GM12878 (cell line): ENCODE measurements at regions not wholly inside any gene's neighbourhood (a gene's known extent, or its start where the extent isn't known, plus 50 kb on each side); places are given as distances from the start of the nearest gene placed in this dataset.

Source experiments
- ATAC-seq: fragments of 200-7000 bp; cut with Tn5 transposase; 3 replicates; pipeline ENCODE4 v1.9.1; 2020; ENCODE audit warnings: mild to moderate bottlenecking, moderate library complexity
- BruUV-seq: library from RNA; stranded (reverse); fragments of 400-500 nt; replicated peaks from 2 replicates; lab custom pipeline; 2021; lab: Mats Ljungman, UMichigan
- CTCF ChIA-PET: fragments of 300-600 bp; sonication (Branson Sonifier 250); formaldehyde crosslinking; extraction: SDS; loops from one replicate; lab custom pipeline; 2021; ENCODE audit warnings: inconsistent platforms; lab: Yijun Ruan, JAX
- POLR2A ChIA-PET: fragments of 350-600 bp; formaldehyde crosslinking; extraction: SDS; loops from one replicate; lab custom pipeline; 2021; ENCODE audit warnings: inconsistent platforms; lab: Charles Lee
- RAD21 ChIA-PET: fragments of 300-600 bp; sonication (Branson Sonifier 250); formaldehyde crosslinking; loops from one replicate; lab custom pipeline; 2023; ENCODE audit warnings: antibody characterized with exemption; ENCODE audit not compliant: unreplicated experiment; lab: Charles Lee
- SMC1A ChIA-PET: fragments of 300-600 bp; sonication (Branson Sonifier 250); formaldehyde crosslinking; loops from one replicate; lab custom pipeline; 2023; ENCODE audit not compliant: unreplicated experiment, uncharacterized antibody; lab: Charles Lee
- DNase-seq: peaks from one replicate; pipeline ENCODE4 v3.0.0-alpha.2; 2011; ENCODE audit warnings: low read depth, low spot score
- FAIRE-seq: peaks from 3 replicates; lab custom pipeline; 2011; peaks lifted over from hg19 to GRCh38; lab: Jason Lieb, UNC
- H2AFZ ChIP-seq: 2 replicates; pipeline ENCODE4 v1.6.0; 2011; ENCODE audit warnings: low read depth, low read length, control low read depth; ENCODE audit not compliant: control insufficient read depth
- H3K27ac ChIP-seq: 2 replicates; pipeline ENCODE4 v1.5.1; 2011; ENCODE audit warnings: control low read depth; ENCODE audit not compliant: control insufficient read depth, insufficient read depth
- H3K27me3 ChIP-seq, 2 experiments: replicated peaks in 1 of 2; 2 replicates each; pipeline versions ENCODE4 v1.6.0 to v1.6.1; 2011; ENCODE audit warnings: low read length in 1 of 2; ENCODE audit not compliant: control insufficient read depth in 2 of 2, insufficient read depth in 2 of 2
- H3K36me3 ChIP-seq, 2 experiments: 2 replicates each; pipeline ENCODE4 v1.5.1; 2011; ENCODE audit warnings: low read length in 1 of 2; ENCODE audit not compliant: control insufficient read depth in 2 of 2, insufficient read depth in 2 of 2
- H3K4me1 ChIP-seq: 2 replicates; pipeline ENCODE4 v1.6.1; 2011; ENCODE audit warnings: mild to moderate bottlenecking, low read length, moderate library complexity, mixed read lengths; ENCODE audit not compliant: control insufficient read depth, insufficient read depth
- H3K4me2 ChIP-seq: 2 replicates; pipeline ENCODE4 v1.6.0; 2011; ENCODE audit warnings: control low read depth; ENCODE audit not compliant: control insufficient read depth, insufficient read depth
- H3K4me3 ChIP-seq: fragments of 200-600 bp; sonication (generic); 2 replicates; pipeline ENCODE4 v1.5.1; 2016
- H3K79me2 ChIP-seq: 2 replicates; pipeline ENCODE4 v1.6.0; 2011; ENCODE audit warnings: low read length; ENCODE audit not compliant: control insufficient read depth, insufficient read depth
- H3K9ac ChIP-seq: 2 replicates; pipeline ENCODE4 v1.8.0; 2011; ENCODE audit warnings: low read length, control low read depth, mixed read lengths; ENCODE audit not compliant: control insufficient read depth, insufficient read depth
- H3K9me3 ChIP-seq: replicated peaks from 3 replicates; pipeline ENCODE4 v1.5.1; 2011; ENCODE audit warnings: mild to moderate bottlenecking, low read length; ENCODE audit not compliant: control insufficient read depth, insufficient read depth
- H4K20me1 ChIP-seq: 2 replicates; pipeline ENCODE4 v1.6.0; 2011; ENCODE audit not compliant: control insufficient read depth, insufficient read depth
- CHD2 ChIP-seq: IDR thresholded peaks from 2 replicates; pipeline ENCODE4 v1.6.1; 2011; ENCODE audit warnings: low read depth, low read length, improper control_type of control experiment, borderline replicate concordance
- CREM ChIP-seq: IDR thresholded peaks from 2 replicates; pipeline ENCODE4 v1.6.1; 2014; ENCODE audit warnings: antibody characterized with exemption, low read depth
- ESRRA ChIP-seq: IDR thresholded peaks from 2 replicates; pipeline ENCODE4 v1.6.1; 2012; ENCODE audit warnings: mild to moderate bottlenecking, low read length, improper control_type of control experiment
- HSF1 ChIP-seq: fragments of 150-350 bp; IDR thresholded peaks from 2 replicates; pipeline ENCODE4 v1.6.1; 2014; ENCODE audit warnings: mild to moderate bottlenecking, low read depth, low read length
- MTA2 ChIP-seq: fragments of 450-650 bp; IDR thresholded peaks from 2 replicates; pipeline ENCODE4 v1.6.1; 2016; ENCODE audit warnings: low read depth, mild to moderate bottlenecking, moderate library complexity
- POLR2AphosphoS5 ChIP-seq: IDR thresholded peaks from 2 replicates; pipeline ENCODE4 v1.6.1; 2011; ENCODE audit warnings: mild to moderate bottlenecking, low read length, inconsistent platforms
- POU2F2 ChIP-seq: IDR thresholded peaks from 3 replicates; pipeline ENCODE4 v1.6.1; 2011; ENCODE audit warnings: low read depth, mild to moderate bottlenecking, low read length, borderline replicate concordance
- SP1 ChIP-seq: IDR thresholded peaks from one replicate; pipeline ENCODE4 v1.6.1; 2011; ENCODE audit warnings: low read depth, low read length
- SPI1 ChIP-seq: IDR thresholded peaks from 2 replicates; pipeline ENCODE4 v1.6.1; 2011; ENCODE audit warnings: low read depth, mild to moderate bottlenecking, low read length, moderate library complexity, borderline replicate concordance; ENCODE audit not compliant: insufficient read depth
- SREBF2 ChIP-seq: IDR thresholded peaks from 2 replicates; pipeline ENCODE4 v1.6.1; 2012; ENCODE audit warnings: mild to moderate bottlenecking, low read length
- STAT1 ChIP-seq: fragments of 450-650 bp; conservative IDR thresholded peaks from 2 replicates; pipeline ENCODE4 v1.6.1; 2014; ENCODE audit warnings: antibody characterized with exemption, mild to moderate bottlenecking
- TCF12 ChIP-seq: IDR thresholded peaks from 2 replicates; pipeline ENCODE4 v1.6.1; 2011; ENCODE audit warnings: low read depth, mild to moderate bottlenecking, low read length
- WGBS: methylation state at CpG from one replicate; pipeline ENCODE4 v1.1.6; 2016; ENCODE audit warnings: low lambda C conversion rate; ENCODE audit not compliant: insufficient replicate concordance, insufficient coverage; ENCODE audit errors: missing lambda C conversion rate; 5-methylcytosine and 5-hydroxymethylcytosine counted together
- in situ Hi-C: fragments of 300-500 bp; cut with MboI; formaldehyde crosslinking; loops from 9 replicates; pipeline ENCODE4 v1.14.3; 2018; ENCODE audit warnings: mixed read lengths
- intact Hi-C: fragments of 100-400 bp; cut with micrococcal nuclease; formaldehyde crosslinking; loops from one replicate; pipeline ENCODE4 v1.14.2; 2022; ENCODE audit not compliant: unreplicated experiment
- TF ChIP-seq, protein P1 (sequence below): IDR thresholded peaks from 2 replicates; pipeline ENCODE4 v1.6.1; 2012; ENCODE audit warnings: improper control_type of control experiment, low read depth, low read length; ENCODE audit not compliant: insufficient replicate concordance
- TF ChIP-seq, protein P2 (sequence below): fragments of 450-650 bp; IDR thresholded peaks from 2 replicates; pipeline ENCODE4 v1.6.1; 2018; ENCODE audit warnings: mild to moderate bottlenecking, low read depth, moderate library complexity; ENCODE audit not compliant: partially characterized antibody

GRCh38 chr17:17419631-17420030, 57.2 kb upstream of the MED9 start:
- SMC1A ChIA-PET: no interaction called here
- H3K27ac ChIP-seq: no peak overlapping the region
- no peaks in the 10 kb centered on the region for H3K27me3 ChIP-seq
- in situ Hi-C loops (no loop called here), intact Hi-C loops (no loop called here)
- H3K79me2 ChIP-seq: no peaks in the 10 kb centered on the region
- no peak overlapping the region for H3K4me3 ChIP-seq
- no TSS peak for BruUV-seq
- H3K9me3 ChIP-seq: peaks cover 2% of the 10 kb centered on the region; the same call in 1 of the 3 replicates
- no peaks in the 10 kb centered on the region for H4K20me1 ChIP-seq
- H3K4me1 ChIP-seq: no peaks in the 10 kb centered on the region
- ATAC-seq (no peak), FAIRE-seq (no peak), DNase-seq (no peak)
- no peak overlapping the region for H3K9ac ChIP-seq
- H2AFZ ChIP-seq: no peak overlapping the region
- RAD21 ChIA-PET: no interaction called here
- POLR2A ChIA-PET: no interaction called here
- no peak overlapping the region for H3K4me2 ChIP-seq
- H3K36me3 ChIP-seq: no peaks in the 10 kb centered on the region
- 11% methylated on average over 4 of the region's 4 CpGs for WGBS
- CTCF ChIA-PET: no interaction called here
- TF ChIP-seq HSF1 (no peak), POU2F2 (no peak), SREBF2 (no peak), CHD2 (no peak), SPI1 (no peak), ESRRA (no peak), STAT1 (no peak), SP1 (no peak), MTA2 (no peak), TCF12 (no peak), CREM (no peak), POLR2AphosphoS5 (no peak)
- TF ChIP-seq, protein P1, sequence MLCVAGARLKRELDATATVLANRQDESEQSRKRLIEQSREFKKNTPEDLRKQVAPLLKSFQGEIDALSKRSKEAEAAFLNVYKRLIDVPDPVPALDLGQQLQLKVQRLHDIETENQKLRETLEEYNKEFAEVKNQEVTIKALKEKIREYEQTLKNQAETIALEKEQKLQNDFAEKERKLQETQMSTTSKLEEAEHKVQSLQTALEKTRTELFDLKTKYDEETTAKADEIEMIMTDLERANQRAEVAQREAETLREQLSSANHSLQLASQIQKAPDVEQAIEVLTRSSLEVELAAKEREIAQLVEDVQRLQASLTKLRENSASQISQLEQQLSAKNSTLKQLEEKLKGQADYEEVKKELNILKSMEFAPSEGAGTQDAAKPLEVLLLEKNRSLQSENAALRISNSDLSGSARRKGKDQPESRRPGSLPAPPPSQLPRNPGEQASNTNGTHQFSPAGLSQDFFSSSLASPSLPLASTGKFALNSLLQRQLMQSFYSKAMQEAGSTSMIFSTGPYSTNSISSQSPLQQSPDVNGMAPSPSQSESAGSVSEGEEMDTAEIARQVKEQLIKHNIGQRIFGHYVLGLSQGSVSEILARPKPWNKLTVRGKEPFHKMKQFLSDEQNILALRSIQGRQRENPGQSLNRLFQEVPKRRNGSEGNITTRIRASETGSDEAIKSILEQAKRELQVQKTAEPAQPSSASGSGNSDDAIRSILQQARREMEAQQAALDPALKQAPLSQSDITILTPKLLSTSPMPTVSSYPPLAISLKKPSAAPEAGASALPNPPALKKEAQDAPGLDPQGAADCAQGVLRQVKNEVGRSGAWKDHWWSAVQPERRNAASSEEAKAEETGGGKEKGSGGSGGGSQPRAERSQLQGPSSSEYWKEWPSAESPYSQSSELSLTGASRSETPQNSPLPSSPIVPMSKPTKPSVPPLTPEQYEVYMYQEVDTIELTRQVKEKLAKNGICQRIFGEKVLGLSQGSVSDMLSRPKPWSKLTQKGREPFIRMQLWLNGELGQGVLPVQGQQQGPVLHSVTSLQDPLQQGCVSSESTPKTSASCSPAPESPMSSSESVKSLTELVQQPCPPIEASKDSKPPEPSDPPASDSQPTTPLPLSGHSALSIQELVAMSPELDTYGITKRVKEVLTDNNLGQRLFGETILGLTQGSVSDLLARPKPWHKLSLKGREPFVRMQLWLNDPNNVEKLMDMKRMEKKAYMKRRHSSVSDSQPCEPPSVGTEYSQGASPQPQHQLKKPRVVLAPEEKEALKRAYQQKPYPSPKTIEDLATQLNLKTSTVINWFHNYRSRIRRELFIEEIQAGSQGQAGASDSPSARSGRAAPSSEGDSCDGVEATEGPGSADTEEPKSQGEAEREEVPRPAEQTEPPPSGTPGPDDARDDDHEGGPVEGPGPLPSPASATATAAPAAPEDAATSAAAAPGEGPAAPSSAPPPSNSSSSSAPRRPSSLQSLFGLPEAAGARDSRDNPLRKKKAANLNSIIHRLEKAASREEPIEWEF: no peak
- TF ChIP-seq, protein P2, sequence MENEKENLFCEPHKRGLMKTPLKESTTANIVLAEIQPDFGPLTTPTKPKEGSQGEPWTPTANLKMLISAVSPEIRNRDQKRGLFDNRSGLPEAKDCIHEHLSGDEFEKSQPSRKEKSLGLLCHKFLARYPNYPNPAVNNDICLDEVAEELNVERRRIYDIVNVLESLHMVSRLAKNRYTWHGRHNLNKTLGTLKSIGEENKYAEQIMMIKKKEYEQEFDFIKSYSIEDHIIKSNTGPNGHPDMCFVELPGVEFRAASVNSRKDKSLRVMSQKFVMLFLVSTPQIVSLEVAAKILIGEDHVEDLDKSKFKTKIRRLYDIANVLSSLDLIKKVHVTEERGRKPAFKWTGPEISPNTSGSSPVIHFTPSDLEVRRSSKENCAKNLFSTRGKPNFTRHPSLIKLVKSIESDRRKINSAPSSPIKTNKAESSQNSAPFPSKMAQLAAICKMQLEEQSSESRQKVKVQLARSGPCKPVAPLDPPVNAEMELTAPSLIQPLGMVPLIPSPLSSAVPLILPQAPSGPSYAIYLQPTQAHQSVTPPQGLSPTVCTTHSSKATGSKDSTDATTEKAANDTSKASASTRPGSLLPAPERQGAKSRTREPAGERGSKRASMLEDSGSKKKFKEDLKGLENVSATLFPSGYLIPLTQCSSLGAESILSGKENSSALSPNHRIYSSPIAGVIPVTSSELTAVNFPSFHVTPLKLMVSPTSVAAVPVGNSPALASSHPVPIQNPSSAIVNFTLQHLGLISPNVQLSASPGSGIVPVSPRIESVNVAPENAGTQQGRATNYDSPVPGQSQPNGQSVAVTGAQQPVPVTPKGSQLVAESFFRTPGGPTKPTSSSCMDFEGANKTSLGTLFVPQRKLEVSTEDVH: no peak
